HAP-1 (cell line): ENCODE measurements at regions not wholly inside any gene's neighbourhood (a gene's known extent, or its start where the extent isn't known, plus 50 kb on each side); places are given as distances from the start of the nearest gene placed in this dataset.
A peak's percentile ranks its signal among the peaks of the same experiment; 100 is the strongest.

Experiments used
- DNase-seq, 2 experiments: peaks; one replicate each; pipeline ENCODE4 v3.0.0-alpha.2; 2016 to 2020; ENCODE audit warnings: low spot score in 2 of 2
- H3K27me3 ChIP-seq: fragments of 250-450 bp; sonication (Bioruptor Pico); 2 replicates; pipeline ENCODE4 v1.5.1; 2020; ENCODE audit warnings: low read depth, mild to moderate bottlenecking, moderate library complexity
- H3K36me3 ChIP-seq: fragments of 250-450 bp; sonication (Bioruptor Pico); replicated peaks from 2 replicates; pipeline ENCODE4 v1.5.1; 2020; ENCODE audit warnings: mild to moderate bottlenecking
- H3K4me1 ChIP-seq: fragments of 250-450 bp; sonication (Bioruptor Pico); 2 replicates; pipeline ENCODE4 v1.5.1; 2020; ENCODE audit warnings: mild to moderate bottlenecking
- H3K4me3 ChIP-seq: fragments of 250-450 bp; sonication (Bioruptor Pico); 2 replicates; pipeline ENCODE4 v1.5.1; 2020; ENCODE audit warnings: mild to moderate bottlenecking, moderate library complexity
- H3K9me3 ChIP-seq: fragments of 250-450 bp; sonication (Bioruptor Pico); 2 replicates; pipeline ENCODE4 v1.5.1; 2020; ENCODE audit warnings: mild to moderate bottlenecking, moderate library complexity
- in situ Hi-C: fragments of 300-500 bp; cut with MboI; formaldehyde crosslinking; loops from 3 replicates; pipeline ENCODE4 v1.14.3; 2020; ENCODE audit warnings: low sequenced_read_pairs, inconsistent platforms, mixed read lengths

- Histone ChIP-seq H3K4me3 (no peak overlapping the region), H3K4me1 (peaks cover 23% of the 10 kb centered on the region), H3K9me3 (no peaks in the 10 kb centered on the region), H3K36me3 (no peaks in the 10 kb centered on the region), H3K27me3 (no peaks in the 10 kb centered on the region)
- in situ Hi-C loops, result loop anchor here (10.0 kb wide), 3 partner anchors 116 to 256 kb away; no protein-coding TSS in a partner anchor
- peak in 1 of 2 experiments; percentile 37 for DNase-seq
Measured at GRCh38 chr4:20428436-20429160, 176.9 kb downstream of the SLIT2 start.

GRCh38 chr4:20430259-20430941 lies 178.7 kb downstream of the SLIT2 start:
- Histone ChIP-seq H3K4me3 (no peak overlapping the region), H3K4me1 (peaks cover 23% of the 10 kb centered on the region), H3K36me3 (no peaks in the 10 kb centered on the region), H3K9me3 (no peaks in the 10 kb centered on the region), H3K27me3 (no peaks in the 10 kb centered on the region)
- no peak for DNase-seq
- in situ Hi-C loops, result no loop called here

GRCh38 chr4:20431543-20431951 lies 179.8 kb downstream of the SLIT2 start:
- in situ Hi-C loops, result no loop called here
- Histone ChIP-seq H3K9me3 (no peaks in the 10 kb centered on the region), H3K27me3 (no peaks in the 10 kb centered on the region), H3K36me3 (no peaks in the 10 kb centered on the region), H3K4me3 (no peak overlapping the region), H3K4me1 (peaks cover 23% of the 10 kb centered on the region)
- peak; percentile 23 to 30 for DNase-seq

GRCh38 chr4:20432088-20432487 lies 180.4 kb downstream of the SLIT2 start:
- Histone ChIP-seq H3K9me3 (no peaks in the 10 kb centered on the region), H3K4me1 (peaks cover 23% of the 10 kb centered on the region), H3K36me3 (no peaks in the 10 kb centered on the region), H3K4me3 (no peak overlapping the region), H3K27me3 (no peaks in the 10 kb centered on the region)
- peak; percentile 65 to 89 for DNase-seq
- in situ Hi-C loops, result no loop called here

GRCh38 chr4:20433097-20433705 lies 181.5 kb downstream of the SLIT2 start:
- no peaks in the 10 kb centered on the region for H3K9me3 ChIP-seq
- H3K36me3 ChIP-seq, result no peaks in the 10 kb centered on the region
- H3K4me3 ChIP-seq, result no peak overlapping the region
- no peaks in the 10 kb centered on the region for H3K27me3 ChIP-seq
- peaks cover 23% of the 10 kb centered on the region for H3K4me1 ChIP-seq
- no peak for DNase-seq
- in situ Hi-C loops, result no loop called here

- in situ Hi-C loops, result no loop called here
- Histone ChIP-seq H3K36me3 (no peaks in the 10 kb centered on the region), H3K9me3 (no peaks in the 10 kb centered on the region), H3K27me3 (no peaks in the 10 kb centered on the region), H3K4me1 (peaks cover 8% of the 10 kb centered on the region), H3K4me3 (no peak overlapping the region)
- no peak for DNase-seq
Measured at GRCh38 chr4:20440170-20440569, 188.5 kb downstream of the SLIT2 start.

- Histone ChIP-seq H3K9me3 (no peaks in the 10 kb centered on the region), H3K36me3 (no peaks in the 10 kb centered on the region; the same call in 1 of the 2 replicates), H3K4me1 (peaks cover 8% of the 10 kb centered on the region), H3K27me3 (no peaks in the 10 kb centered on the region), H3K4me3 (no peak overlapping the region)
- in situ Hi-C loops, result no loop called here
- DNase-seq, result peak in 1 of 2 experiments; percentile 29
Measured at GRCh38 chr4:20443015-20443805, 191.5 kb downstream of the SLIT2 start.

GRCh38 chr4:20444599-20445337 lies 193.1 kb downstream of the SLIT2 start:
- Histone ChIP-seq H3K36me3 (no peaks in the 10 kb centered on the region; the same call in 1 of the 2 replicates), H3K27me3 (no peaks in the 10 kb centered on the region), H3K4me1 (peaks cover 8% of the 10 kb centered on the region), H3K9me3 (no peaks in the 10 kb centered on the region), H3K4me3 (no peak overlapping the region)
- no peak for DNase-seq
- in situ Hi-C loops, result no loop called here

- Histone ChIP-seq H3K27me3 (no peaks in the 10 kb centered on the region), H3K9me3 (no peaks in the 10 kb centered on the region), H3K4me3 (no peak overlapping the region), H3K4me1 (peaks cover 8% of the 10 kb centered on the region), H3K36me3 (no peaks in the 10 kb centered on the region; the same call in 1 of the 2 replicates)
- in situ Hi-C loops, result no loop called here
- DNase-seq, result no peak
Measured at GRCh38 chr4:20445933-20446723, 194.4 kb downstream of the SLIT2 start.

- no peaks in the 10 kb centered on the region; the same call in 1 of the 2 replicates for H3K36me3 ChIP-seq
- in situ Hi-C loops, result no loop called here
- H3K4me1 ChIP-seq, result peaks cover 8% of the 10 kb centered on the region
- no peak overlapping the region for H3K4me3 ChIP-seq
- H3K9me3 ChIP-seq, result no peaks in the 10 kb centered on the region
- no peaks in the 10 kb centered on the region for H3K27me3 ChIP-seq
- DNase-seq, result no peak
Measured at GRCh38 chr4:20447103-20447502, 195.4 kb downstream of the SLIT2 start.

GRCh38 chr4:20451986-20452385 lies 200.3 kb downstream of the SLIT2 start:
- no peaks in the 10 kb centered on the region for H3K9me3 ChIP-seq
- H3K27me3 ChIP-seq, result no peaks in the 10 kb centered on the region
- H3K36me3 ChIP-seq, result no peaks in the 10 kb centered on the region
- peaks cover 5% of the 10 kb centered on the region; the same call in 1 of the 2 replicates for H3K4me1 ChIP-seq
- H3K4me3 ChIP-seq, result no peak overlapping the region
- in situ Hi-C loops, result no loop called here
- DNase-seq, result no peak

- no peak for DNase-seq
- Histone ChIP-seq H3K4me1 (peaks cover 5% of the 10 kb centered on the region; the same call in 1 of the 2 replicates), H3K4me3 (no peak overlapping the region), H3K36me3 (no peaks in the 10 kb centered on the region), H3K27me3 (no peaks in the 10 kb centered on the region), H3K9me3 (no peaks in the 10 kb centered on the region)
- in situ Hi-C loops, result no loop called here
Measured at GRCh38 chr4:20454515-20454914, 202.8 kb downstream of the SLIT2 start.
